ENCODE measurements at regions not wholly inside any gene's neighbourhood (a gene's known extent, or its start where the extent isn't known, plus 50 kb on each side); places are given as distances from the start of the nearest gene placed in this dataset.

DNA sequence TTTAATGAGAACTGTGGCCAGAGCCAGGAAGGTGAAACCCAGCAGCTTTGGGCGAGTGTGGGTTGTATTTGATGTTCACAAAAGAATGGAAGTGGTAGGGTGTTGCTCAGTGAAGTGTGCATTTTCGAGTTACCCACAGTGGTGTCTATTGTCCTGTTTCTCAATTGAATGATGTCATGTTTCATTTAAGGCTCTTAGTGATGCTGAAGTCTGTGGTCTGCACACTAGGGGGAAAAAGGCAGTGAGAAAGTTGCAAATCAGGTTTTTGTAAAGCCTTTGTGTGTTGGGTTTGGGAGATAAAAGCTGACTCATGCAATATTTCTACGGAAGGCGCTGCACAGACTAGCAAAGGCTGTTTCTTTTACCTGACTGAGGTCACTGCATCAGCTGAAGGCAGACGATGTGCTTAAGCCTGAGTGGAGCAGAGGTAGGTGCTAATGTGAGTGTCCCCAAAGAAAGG is 121.1 kb downstream of the PLEKHG1 start:
- Histone ChIP-seq H3K36me3 (replicated peaks; ENCODE audit: low read depth, low read length) (no peaks in the 10 kb centered on the region), H2AFZ (ENCODE audit: low read depth, low read length) (no peak overlapping the region), H4K20me1 (ENCODE audit: insufficient read depth, low read length) (peaks cover 69% of the 10 kb centered on the region), H3K9ac (ENCODE audit: low read length) (no peak overlapping the region), H3K27me3 (ENCODE audit: low read depth, low read length) (no peaks in the 10 kb centered on the region), H3K79me2 (ENCODE audit: low read length) (peaks cover 62% of the 10 kb centered on the region), H3K4me1 (ENCODE audit: low read length) (peaks cover 17% of the 10 kb centered on the region), H3K4me2 (ENCODE audit: low read length) (no peak overlapping the region), H3K4me3 (ENCODE audit: low read length) (no peak overlapping the region), H3K27ac (ENCODE audit: low read length) (no peak overlapping the region), H3K9me3 (ENCODE audit: insufficient read depth, low read length) (no peaks in the 10 kb centered on the region)
- TF ChIP-seq, protein P1, sequence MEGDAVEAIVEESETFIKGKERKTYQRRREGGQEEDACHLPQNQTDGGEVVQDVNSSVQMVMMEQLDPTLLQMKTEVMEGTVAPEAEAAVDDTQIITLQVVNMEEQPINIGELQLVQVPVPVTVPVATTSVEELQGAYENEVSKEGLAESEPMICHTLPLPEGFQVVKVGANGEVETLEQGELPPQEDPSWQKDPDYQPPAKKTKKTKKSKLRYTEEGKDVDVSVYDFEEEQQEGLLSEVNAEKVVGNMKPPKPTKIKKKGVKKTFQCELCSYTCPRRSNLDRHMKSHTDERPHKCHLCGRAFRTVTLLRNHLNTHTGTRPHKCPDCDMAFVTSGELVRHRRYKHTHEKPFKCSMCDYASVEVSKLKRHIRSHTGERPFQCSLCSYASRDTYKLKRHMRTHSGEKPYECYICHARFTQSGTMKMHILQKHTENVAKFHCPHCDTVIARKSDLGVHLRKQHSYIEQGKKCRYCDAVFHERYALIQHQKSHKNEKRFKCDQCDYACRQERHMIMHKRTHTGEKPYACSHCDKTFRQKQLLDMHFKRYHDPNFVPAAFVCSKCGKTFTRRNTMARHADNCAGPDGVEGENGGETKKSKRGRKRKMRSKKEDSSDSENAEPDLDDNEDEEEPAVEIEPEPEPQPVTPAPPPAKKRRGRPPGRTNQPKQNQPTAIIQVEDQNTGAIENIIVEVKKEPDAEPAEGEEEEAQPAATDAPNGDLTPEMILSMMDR (IDR thresholded peaks at IDR 0.05; ENCODE audit: low read depth, low read length): no peak
- no peak for TF ChIP-seq EZH2phosphoT487 (IDR thresholded peaks at IDR 0.05; ENCODE audit: low read depth)

DNA sequence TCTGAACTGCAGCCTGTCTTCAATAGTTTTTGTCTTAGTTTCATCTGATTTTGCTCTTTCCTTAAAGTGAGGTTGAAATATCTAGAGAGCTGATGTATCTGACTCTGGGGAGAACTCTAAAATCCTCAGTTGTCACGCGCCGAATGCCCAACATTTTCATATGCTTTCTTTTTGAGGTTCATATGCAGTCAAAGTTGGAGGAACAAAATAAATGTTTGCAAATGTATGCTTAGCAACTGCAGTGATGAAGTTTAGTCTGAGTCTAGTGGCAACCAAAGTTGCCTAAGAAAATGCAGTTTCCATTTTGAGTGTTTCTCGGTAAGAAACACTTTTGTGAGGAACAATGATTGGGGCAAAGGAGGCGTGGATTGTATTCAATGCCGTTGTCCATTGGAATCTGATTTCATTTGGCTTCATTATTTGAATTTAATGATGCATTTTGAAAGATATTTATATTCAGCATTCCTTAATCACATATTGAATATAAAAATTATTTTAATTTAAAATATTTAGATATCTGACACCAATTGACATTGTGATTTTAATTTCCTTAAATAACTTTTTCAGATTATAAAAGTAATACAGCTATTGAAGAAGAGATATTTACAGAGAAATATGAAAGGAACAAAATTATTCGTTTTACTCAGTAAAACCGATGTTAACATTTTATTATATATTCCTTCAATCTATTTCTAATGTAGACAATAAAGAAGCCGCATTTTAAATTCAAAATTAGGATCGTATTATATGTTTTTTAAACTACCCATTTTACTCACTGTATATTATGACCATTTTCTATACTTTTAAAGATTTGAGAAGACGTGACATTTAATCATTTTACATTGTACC is 122.0 kb downstream of the PLEKHG1 start:
- Histone ChIP-seq H3K27ac (ENCODE audit: low read length) (no peak overlapping the region), H3K9me3 (ENCODE audit: insufficient read depth, low read length) (no peaks in the 10 kb centered on the region), H3K4me3 (ENCODE audit: low read length) (no peak overlapping the region), H3K79me2 (ENCODE audit: low read length) (peaks cover 56% of the 10 kb centered on the region), H3K4me1 (ENCODE audit: low read length) (peaks cover 17% of the 10 kb centered on the region), H3K4me2 (ENCODE audit: low read length) (no peak overlapping the region), H3K27me3 (ENCODE audit: low read depth, low read length) (no peaks in the 10 kb centered on the region), H3K36me3 (replicated peaks; ENCODE audit: low read depth, low read length) (no peaks in the 10 kb centered on the region), H3K9ac (ENCODE audit: low read length) (no peak overlapping the region), H2AFZ (ENCODE audit: low read depth, low read length) (no peak overlapping the region), H4K20me1 (ENCODE audit: insufficient read depth, low read length) (peaks cover 69% of the 10 kb centered on the region)
- TF ChIP-seq EZH2phosphoT487 (IDR thresholded peaks at IDR 0.05; ENCODE audit: low read depth): no peak
- TF ChIP-seq, protein P1 (IDR thresholded peaks at IDR 0.05; ENCODE audit: low read depth, low read length): no peak

DNA sequence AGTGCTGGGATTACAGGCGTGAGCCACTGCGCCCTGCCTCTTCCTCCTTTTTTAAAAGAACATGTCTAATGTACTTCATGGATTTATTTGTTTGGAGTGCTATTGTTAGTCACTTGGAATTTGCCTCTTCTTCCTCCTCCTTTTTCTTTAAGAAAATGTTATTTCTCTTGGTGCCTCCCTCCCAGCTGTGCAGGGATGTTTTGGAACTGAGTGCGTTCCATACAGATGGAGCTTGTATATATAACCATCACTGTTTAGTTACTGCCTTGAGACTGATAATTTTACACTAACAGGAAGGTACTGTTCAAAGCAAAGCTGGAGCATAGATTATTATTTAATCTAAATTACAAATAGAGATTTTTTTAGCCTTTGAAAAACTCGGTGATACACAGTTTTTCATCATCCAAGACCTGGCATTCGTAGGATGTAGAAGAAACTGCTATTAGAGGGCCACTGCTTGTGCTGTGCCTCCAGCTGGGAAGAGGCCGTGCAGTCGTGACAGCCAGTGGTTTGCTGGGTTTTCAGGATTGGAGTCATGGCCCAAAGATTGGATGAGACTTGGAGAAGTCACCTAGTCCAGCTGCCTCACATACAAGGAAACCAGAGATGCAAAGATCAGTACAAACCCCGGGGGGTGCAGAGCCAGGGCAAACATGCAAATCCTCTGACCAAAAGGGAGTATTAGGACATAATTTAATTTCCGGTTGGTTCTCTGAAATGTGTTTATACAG is 123.1 kb downstream of the PLEKHG1 start:
- no peak overlapping the region for H3K4me2 ChIP-seq (ENCODE audit: low read length)

DNA sequence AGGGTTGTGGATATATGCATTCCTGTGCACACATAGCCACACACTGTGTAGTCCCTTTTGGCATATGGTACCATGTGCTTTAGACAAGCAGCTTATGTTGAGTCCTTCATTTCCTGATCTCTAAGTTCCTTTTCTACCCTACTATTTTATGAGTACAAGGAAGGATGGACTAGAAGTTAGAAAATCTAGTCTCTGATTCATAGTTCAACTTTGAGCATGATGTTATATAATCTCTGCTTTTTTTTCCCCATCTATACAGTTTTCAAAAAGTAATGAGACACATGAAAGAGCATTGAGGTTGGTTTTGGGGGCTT is 123.6 kb downstream of the PLEKHG1 start:
- Histone ChIP-seq H3K27ac (ENCODE audit: low read length) (no peak overlapping the region), H3K27me3 (ENCODE audit: low read depth, low read length) (no peaks in the 10 kb centered on the region), H3K9me3 (ENCODE audit: insufficient read depth, low read length) (no peaks in the 10 kb centered on the region), H3K79me2 (ENCODE audit: low read length) (peaks cover 58% of the 10 kb centered on the region), H3K9ac (ENCODE audit: low read length) (no peak overlapping the region), H3K4me1 (ENCODE audit: low read length) (peaks cover 17% of the 10 kb centered on the region), H4K20me1 (ENCODE audit: insufficient read depth, low read length) (peaks cover 70% of the 10 kb centered on the region), H3K4me2 (ENCODE audit: low read length) (no peak overlapping the region), H3K4me3 (ENCODE audit: low read length) (no peak overlapping the region), H3K36me3 (replicated peaks; ENCODE audit: low read depth, low read length) (no peaks in the 10 kb centered on the region), H2AFZ (ENCODE audit: low read depth, low read length) (no peak overlapping the region)
- TF ChIP-seq, protein P1 (IDR thresholded peaks at IDR 0.05; ENCODE audit: low read depth, low read length): no peak
- TF ChIP-seq EZH2phosphoT487 (IDR thresholded peaks at IDR 0.05; ENCODE audit: low read depth): no peak

More for the DNA sequence above, 123.1 kb downstream of the PLEKHG1 start:
- H3K4me3 ChIP-seq (ENCODE audit: low read length): no peak overlapping the region
- H3K4me1 ChIP-seq (ENCODE audit: low read length): peaks cover 17% of the 10 kb centered on the region
- peaks cover 73% of the 10 kb centered on the region for H4K20me1 ChIP-seq (ENCODE audit: insufficient read depth, low read length)
- H3K79me2 ChIP-seq (ENCODE audit: low read length): peaks cover 60% of the 10 kb centered on the region
- no peak overlapping the region for H3K9ac ChIP-seq (ENCODE audit: low read length)
- TF ChIP-seq, protein P1 (IDR thresholded peaks at IDR 0.05; ENCODE audit: low read depth, low read length): no peak
- TF ChIP-seq EZH2phosphoT487 (IDR thresholded peaks at IDR 0.05; ENCODE audit: low read depth): no peak
- H3K36me3 ChIP-seq (replicated peaks; ENCODE audit: low read depth, low read length): no peaks in the 10 kb centered on the region
- no peak overlapping the region for H2AFZ ChIP-seq (ENCODE audit: low read depth, low read length)
- H3K9me3 ChIP-seq (ENCODE audit: insufficient read depth, low read length): no peaks in the 10 kb centered on the region
- H3K27ac ChIP-seq (ENCODE audit: low read length): no peak overlapping the region
- H3K27me3 ChIP-seq (ENCODE audit: low read depth, low read length): no peaks in the 10 kb centered on the region
